ENCODE measurements at regions not wholly inside any gene's neighbourhood (a gene's known extent, or its start where the extent isn't known, plus 50 kb on each side); places are given as distances from the start of the nearest gene placed in this dataset.

GRCh38 chr2:120561379-120562035, 174.2 kb upstream of the GLI2 start:
- TF ChIP-seq CTCF (tag by site-specific recombination; IDR thresholded peaks at IDR 0.05) (no peak), ZNF112 (tag by site-specific recombination; IDR thresholded peaks at IDR 0.05) (no peak), ZNF274 (IDR thresholded peaks at IDR 0.05; ENCODE audit: low read length) (no peak), ZNF274 (tag by site-specific recombination; IDR thresholded peaks at IDR 0.05; ENCODE audit: borderline replicate concordance) (no peak), YY1 (tag by site-specific recombination; IDR thresholded peaks at IDR 0.05) (no peak), ZNF146 (tag by site-specific recombination; IDR thresholded peaks at IDR 0.05) (no peak), ZNF510 (tag by site-specific recombination; IDR thresholded peaks at IDR 0.05; ENCODE audit: insufficient replicate concordance) (no peak)
